WI38 (cell line): ENCODE measurements at regions not wholly inside any gene's neighbourhood (a gene's known extent, or its start where the extent isn't known, plus 50 kb on each side); places are given as distances from the start of the nearest gene placed in this dataset.

Source experiments
- H3K4me3 ChIP-seq: 2 replicates; pipeline ENCODE4 v1.5.1; 2011; ENCODE audit warnings: low read depth, mild to moderate bottlenecking, control low read depth, low read length
- TF ChIP-seq, protein P1 (sequence below): IDR thresholded peaks from 2 replicates; pipeline ENCODE4 v1.5.1; 2012; ENCODE audit warnings: low read depth, mild to moderate bottlenecking, control low read depth, low read length

DNA sequence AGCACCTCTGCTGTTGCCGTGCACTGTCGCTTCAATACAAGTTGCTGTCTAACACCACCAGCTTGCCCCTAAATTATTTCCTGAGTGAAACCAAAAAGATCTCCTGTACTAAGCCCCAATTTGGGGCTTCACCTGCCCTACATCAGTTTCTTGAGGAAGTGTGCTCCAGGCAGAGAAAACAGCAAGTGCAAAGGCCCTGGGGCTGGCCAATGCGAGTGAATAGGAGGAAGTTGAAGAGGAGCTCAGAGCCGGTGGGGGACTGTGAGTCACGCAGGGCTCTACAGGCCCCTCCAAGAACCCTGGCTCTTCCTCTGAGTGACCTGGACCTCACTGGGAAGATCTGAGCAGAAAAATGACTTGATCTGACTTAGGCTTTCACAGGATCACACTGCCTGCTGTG lies 117.2 kb downstream of the IPO8 start:
- TF ChIP-seq, protein P1, sequence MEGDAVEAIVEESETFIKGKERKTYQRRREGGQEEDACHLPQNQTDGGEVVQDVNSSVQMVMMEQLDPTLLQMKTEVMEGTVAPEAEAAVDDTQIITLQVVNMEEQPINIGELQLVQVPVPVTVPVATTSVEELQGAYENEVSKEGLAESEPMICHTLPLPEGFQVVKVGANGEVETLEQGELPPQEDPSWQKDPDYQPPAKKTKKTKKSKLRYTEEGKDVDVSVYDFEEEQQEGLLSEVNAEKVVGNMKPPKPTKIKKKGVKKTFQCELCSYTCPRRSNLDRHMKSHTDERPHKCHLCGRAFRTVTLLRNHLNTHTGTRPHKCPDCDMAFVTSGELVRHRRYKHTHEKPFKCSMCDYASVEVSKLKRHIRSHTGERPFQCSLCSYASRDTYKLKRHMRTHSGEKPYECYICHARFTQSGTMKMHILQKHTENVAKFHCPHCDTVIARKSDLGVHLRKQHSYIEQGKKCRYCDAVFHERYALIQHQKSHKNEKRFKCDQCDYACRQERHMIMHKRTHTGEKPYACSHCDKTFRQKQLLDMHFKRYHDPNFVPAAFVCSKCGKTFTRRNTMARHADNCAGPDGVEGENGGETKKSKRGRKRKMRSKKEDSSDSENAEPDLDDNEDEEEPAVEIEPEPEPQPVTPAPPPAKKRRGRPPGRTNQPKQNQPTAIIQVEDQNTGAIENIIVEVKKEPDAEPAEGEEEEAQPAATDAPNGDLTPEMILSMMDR = no peak
- no peak overlapping the region for H3K4me3 ChIP-seq

DNA sequence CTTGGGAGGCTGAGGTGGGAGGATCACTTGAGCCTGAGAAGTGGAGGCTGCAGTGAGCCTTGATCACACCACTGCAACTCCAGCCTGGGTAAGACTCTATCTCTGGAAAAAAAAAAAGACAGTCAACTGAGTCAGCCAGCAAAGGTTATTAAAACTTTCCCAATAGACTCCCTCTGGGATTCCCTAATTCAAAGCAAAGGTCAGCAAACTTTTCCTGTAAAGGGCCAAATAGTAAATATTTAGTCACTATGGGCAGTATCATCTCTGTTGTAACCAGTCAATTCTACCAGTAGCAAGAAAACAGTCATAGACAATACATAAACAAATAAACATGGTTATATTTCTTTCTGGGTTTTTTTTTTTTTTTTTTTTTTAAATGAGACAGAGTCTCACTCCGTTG lies 122.5 kb downstream of the IPO8 start:
- H3K4me3 ChIP-seq = no peak overlapping the region
- TF ChIP-seq, protein P1 = no peak

DNA sequence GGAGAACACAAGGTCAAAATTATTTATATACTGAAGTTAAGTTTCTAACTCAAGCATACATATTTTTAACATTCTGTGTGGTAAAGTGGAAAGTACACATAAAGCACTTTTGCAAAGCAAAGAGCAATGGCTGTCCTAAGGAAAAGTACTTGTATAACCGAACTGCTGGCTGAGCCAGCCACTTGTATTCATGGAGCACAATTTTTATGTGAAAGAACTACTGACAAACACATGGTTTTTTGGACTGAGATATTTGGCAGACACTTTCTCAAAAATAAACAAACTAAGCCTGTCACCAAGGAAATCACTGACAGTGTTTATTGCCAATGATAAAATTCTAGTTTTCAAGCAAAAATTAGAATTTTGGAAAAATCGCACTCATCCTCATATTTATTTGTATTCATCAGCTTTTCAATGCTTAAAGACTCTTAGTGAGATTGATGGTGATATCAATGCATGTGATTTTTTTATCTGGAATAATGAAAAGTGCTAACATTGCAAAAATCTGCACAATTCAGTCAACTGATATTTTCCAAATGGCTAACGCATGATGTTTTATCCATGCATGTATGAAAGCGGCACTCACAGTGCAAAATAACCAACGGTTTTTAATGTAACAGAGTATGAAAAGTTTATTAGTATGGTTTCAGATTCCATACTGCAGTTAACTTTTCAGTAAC lies 125.3 kb downstream of the IPO8 start:
- TF ChIP-seq, protein P1 = no peak
- H3K4me3 ChIP-seq = no peak overlapping the region

DNA sequence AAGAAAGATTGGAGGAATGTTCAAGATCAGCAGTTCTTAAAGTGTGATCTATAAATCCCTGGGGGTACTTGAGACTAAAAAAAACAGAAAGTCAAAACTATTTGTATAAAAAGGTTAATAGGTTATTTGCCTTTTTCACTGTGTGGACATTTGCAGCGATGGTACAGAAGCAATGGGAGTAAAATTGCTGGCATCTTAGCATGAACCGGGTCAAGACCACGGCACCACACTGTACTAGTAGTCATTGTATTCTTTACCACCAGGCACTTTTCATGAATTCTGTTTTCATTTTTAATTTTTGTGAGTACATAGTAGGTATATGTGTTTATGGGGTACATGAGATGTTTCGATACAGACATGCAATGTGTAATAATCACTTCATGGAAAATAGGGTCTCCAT lies 126.2 kb downstream of the IPO8 start:
- TF ChIP-seq, protein P1 = no peak
- H3K4me3 ChIP-seq = no peak overlapping the region

DNA sequence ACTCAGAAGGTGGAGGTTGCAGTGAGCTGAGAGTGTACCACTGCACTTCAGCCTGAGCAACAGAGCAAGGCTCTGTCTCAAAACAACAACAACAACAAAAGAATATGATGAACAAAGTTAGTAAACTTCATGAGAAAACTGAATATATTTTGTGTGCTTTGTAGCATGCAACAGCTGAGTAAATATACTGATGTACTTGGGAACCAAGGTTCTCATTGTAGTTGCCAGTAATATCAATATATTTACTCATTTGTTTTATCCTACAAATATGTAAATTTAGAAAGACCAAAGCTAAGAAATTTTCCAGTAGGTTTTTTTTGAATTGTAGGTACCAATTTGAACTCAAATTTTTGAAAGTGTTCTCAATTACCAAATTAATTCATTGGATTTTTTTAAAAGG lies 127.2 kb downstream of the IPO8 start:
- H3K4me3 ChIP-seq = no peak overlapping the region
- TF ChIP-seq, protein P1 = no peak

DNA sequence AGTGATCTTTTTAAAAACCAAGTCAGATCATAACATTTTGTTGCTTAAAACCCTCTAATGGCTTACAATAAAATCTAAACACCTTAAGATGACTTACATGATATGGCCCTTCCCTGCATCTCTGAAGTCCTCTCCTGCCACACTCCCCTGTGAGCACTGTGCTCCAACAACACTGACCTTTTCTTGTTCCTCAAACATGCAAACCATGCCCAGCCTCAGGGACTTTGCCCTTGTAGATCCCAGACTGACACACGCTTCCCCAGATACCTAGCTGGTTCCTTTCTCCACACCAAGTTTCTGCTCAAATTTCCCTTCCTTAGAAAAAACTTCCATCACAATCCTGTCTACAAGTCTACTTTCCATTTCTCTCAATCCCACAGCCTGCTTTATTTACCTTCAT lies 128.6 kb downstream of the IPO8 start:
- no peak overlapping the region for H3K4me3 ChIP-seq
- TF ChIP-seq, protein P1 = no peak

DNA sequence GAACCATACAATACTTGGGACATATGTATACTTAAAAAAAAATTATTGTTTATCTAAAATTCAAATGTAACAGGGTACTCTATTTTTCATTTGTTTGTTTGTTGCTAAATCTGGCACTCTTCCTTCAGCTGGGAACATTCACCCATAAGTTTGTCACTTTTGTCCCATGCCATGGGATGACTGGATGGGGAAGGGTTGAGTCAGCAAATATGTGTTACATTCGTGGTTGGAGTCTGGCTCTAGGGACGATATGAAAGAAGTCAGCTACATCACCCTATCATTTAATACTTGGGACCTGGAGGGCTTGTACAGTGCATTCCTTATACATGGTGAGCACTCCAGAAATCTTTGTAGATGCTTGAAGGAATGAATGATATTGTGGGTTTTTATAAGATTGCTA lies 131.3 kb downstream of the IPO8 start:
- H3K4me3 ChIP-seq = no peak overlapping the region
- TF ChIP-seq, protein P1 = no peak
